ENCODE measurements at regions not wholly inside any gene's neighbourhood (a gene's known extent, or its start where the extent isn't known, plus 50 kb on each side); places are given as distances from the start of the nearest gene placed in this dataset.

GRCh38 chr13:108156749-108157148 lies 58.6 kb downstream of the LIG4 start:
- peaks cover 5% of the 10 kb centered on the region in 2 donors for H3K9me3 ChIP-seq (ENCODE audit: control insufficient read depth in 1 of 2, low read length in 2 of 2)
- H3K36me3 ChIP-seq (ENCODE audit: control insufficient read depth in 1 of 2, insufficient read depth in 2 of 2, low read length in 2 of 2), result no peaks in the 10 kb centered on the region
- H3K27ac ChIP-seq (ENCODE audit: low read length), result no peak overlapping the region
- no peaks in the 10 kb centered on the region for H3K27me3 ChIP-seq (ENCODE audit: low read depth, low read length)
- no peaks in the 10 kb centered on the region for H3K4me1 ChIP-seq (ENCODE audit: control insufficient read depth in 1 of 2, insufficient read depth in 2 of 2, low read length in 2 of 2)
- H3K4me3 ChIP-seq (ENCODE audit: low read depth in 1 of 2, low read length in 2 of 2), result no peak overlapping the region

DNA sequence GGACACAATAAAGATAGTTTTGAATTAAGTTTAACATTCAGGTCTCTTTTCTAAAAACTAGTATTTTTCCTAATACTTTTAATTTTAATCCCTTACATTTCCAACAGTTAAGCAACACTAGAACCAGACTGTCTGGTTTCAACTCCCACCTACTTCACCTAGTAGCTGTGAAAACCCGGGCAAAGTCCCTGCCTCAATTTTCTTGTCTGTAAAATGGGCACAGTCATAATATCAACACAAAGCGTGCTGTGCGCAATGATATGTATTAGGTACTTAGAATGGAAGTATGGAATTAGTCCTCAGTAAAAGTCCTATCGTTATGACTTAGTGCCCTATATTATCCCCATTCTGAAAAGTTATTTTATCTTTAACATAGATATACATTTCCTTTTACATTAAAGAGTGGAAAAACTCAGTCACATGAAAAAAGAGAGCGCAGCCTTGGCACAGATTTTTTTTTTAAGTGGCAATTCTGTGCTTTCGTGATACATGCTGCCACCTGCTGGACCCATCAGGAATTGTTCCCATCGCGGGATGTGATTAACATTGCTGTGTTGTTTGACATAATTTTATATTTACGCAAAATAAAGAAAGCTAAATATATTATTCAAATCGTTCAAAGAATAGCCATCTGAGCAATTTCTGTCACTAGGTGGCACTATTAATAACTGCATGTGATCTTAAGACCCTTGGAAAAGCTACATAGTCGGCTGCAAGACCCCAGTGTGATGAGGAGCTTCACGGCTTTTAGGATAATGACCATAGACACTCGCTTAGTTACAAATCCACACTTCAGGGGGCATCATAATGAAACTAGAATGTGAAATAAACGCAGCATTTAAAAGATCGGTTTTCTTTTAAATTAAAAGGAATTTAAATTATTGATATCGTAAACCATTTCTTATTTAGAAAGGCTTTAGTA lies 59.9 kb downstream of the LIG4 start:
- no peaks in the 10 kb centered on the region for H3K36me3 ChIP-seq (ENCODE audit: control insufficient read depth in 1 of 2, insufficient read depth in 2 of 2, low read length in 2 of 2)
- no peak overlapping the region for H3K27ac ChIP-seq (ENCODE audit: low read length)
- no peak overlapping the region for H3K4me3 ChIP-seq (ENCODE audit: low read depth in 1 of 2, low read length in 2 of 2)
- H3K4me1 ChIP-seq (ENCODE audit: control insufficient read depth in 1 of 2, insufficient read depth in 2 of 2, low read length in 2 of 2), result no peaks in the 10 kb centered on the region
- H3K9me3 ChIP-seq (ENCODE audit: control insufficient read depth in 1 of 2, low read length in 2 of 2), result peaks cover 5% of the 10 kb centered on the region in 2 donors
- no peaks in the 10 kb centered on the region for H3K27me3 ChIP-seq (ENCODE audit: low read depth, low read length)

- Histone ChIP-seq H3K4me1 (ENCODE audit: control insufficient read depth in 1 of 2, insufficient read depth in 2 of 2, low read length in 2 of 2) (no peaks in the 10 kb centered on the region), H3K4me3 (ENCODE audit: low read depth in 1 of 2, low read length in 2 of 2) (no peak overlapping the region), H3K27me3 (ENCODE audit: low read depth, low read length) (no peaks in the 10 kb centered on the region), H3K27ac (ENCODE audit: low read length) (peak overlapping the region; percentile 67), H3K36me3 (ENCODE audit: control insufficient read depth in 1 of 2, insufficient read depth in 2 of 2, low read length in 2 of 2) (no peaks in the 10 kb centered on the region), H3K9me3 (ENCODE audit: control insufficient read depth in 1 of 2, low read length in 2 of 2) (peaks cover 5% of the 10 kb centered on the region in 2 donors)
These were observed 60.9 kb downstream of the LIG4 start for GRCh38 chr13:108154421-108154858.

DNA sequence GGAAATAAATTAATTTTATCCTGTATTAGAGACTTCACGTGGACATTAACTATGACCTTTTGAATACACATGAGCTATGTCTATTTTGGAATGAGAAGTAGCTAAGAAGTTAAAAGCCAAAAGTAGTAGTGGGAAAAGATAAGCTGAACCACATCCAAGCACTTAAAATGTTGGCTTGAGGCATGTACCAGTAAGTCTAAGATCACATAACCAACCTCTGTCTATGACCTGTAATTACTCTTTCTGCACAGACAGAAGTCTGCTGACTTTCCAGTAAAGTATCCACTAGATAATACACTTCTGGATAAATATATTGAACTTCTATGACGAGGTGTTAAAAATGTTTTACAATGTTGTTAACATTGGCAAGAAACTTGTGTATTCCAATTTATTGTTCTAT lies 68.7 kb downstream of the LIG4 start:
- Histone ChIP-seq H3K4me3 (ENCODE audit: low read depth in 1 of 2, low read length in 2 of 2) (no peak overlapping the region), H3K27ac (ENCODE audit: low read length) (no peak overlapping the region), H3K4me1 (ENCODE audit: control insufficient read depth in 1 of 2, insufficient read depth in 2 of 2, low read length in 2 of 2) (no peaks in the 10 kb centered on the region), H3K27me3 (ENCODE audit: low read depth, low read length) (no peaks in the 10 kb centered on the region), H3K9me3 (ENCODE audit: control insufficient read depth in 1 of 2, low read length in 2 of 2) (no peaks in the 10 kb centered on the region), H3K36me3 (ENCODE audit: control insufficient read depth in 1 of 2, insufficient read depth in 2 of 2, low read length in 2 of 2) (no peaks in the 10 kb centered on the region)

- H3K4me3 ChIP-seq (ENCODE audit: low read depth in 1 of 2, low read length in 2 of 2), result no peak overlapping the region
- H3K4me1 ChIP-seq (ENCODE audit: control insufficient read depth in 1 of 2, insufficient read depth in 2 of 2, low read length in 2 of 2), result no peaks in the 10 kb centered on the region
- no peak overlapping the region for H3K27ac ChIP-seq (ENCODE audit: low read length)
- H3K36me3 ChIP-seq (ENCODE audit: control insufficient read depth in 1 of 2, insufficient read depth in 2 of 2, low read length in 2 of 2), result no peaks in the 10 kb centered on the region
- no peaks in the 10 kb centered on the region for H3K9me3 ChIP-seq (ENCODE audit: control insufficient read depth in 1 of 2, low read length in 2 of 2)
- H3K27me3 ChIP-seq (ENCODE audit: low read depth, low read length), result no peaks in the 10 kb centered on the region
These were observed 72.5 kb downstream of the LIG4 start for GRCh38 chr13:108142702-108143436.

DNA sequence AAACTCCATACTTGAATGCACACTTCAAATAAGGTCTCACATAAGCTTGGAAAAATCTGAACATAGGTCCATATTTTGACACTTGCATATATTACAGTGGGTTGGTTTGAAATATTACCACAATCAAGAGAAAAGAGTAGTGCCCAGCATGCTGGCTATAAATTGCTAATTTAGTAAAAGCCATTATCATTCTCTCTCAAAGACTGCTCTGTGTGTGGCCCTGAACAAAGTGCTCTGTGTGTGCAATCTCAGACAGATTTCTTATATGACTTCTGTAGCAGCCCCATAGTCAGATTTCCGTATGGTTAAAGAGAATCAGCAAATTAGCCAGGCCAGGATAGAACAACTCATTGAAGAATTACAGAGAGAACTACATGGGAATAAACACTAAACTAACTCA lies 78.2 kb downstream of the LIG4 start:
- H3K4me1 ChIP-seq (ENCODE audit: control insufficient read depth in 1 of 2, insufficient read depth in 2 of 2, low read length in 2 of 2), result no peaks in the 10 kb centered on the region
- no peak overlapping the region for H3K27ac ChIP-seq (ENCODE audit: low read length)
- no peaks in the 10 kb centered on the region for H3K9me3 ChIP-seq (ENCODE audit: control insufficient read depth in 1 of 2, low read length in 2 of 2)
- no peaks in the 10 kb centered on the region for H3K36me3 ChIP-seq (ENCODE audit: control insufficient read depth in 1 of 2, insufficient read depth in 2 of 2, low read length in 2 of 2)
- H3K27me3 ChIP-seq (ENCODE audit: low read depth, low read length), result no peaks in the 10 kb centered on the region
- H3K4me3 ChIP-seq (ENCODE audit: low read depth in 1 of 2, low read length in 2 of 2), result no peak overlapping the region

DNA sequence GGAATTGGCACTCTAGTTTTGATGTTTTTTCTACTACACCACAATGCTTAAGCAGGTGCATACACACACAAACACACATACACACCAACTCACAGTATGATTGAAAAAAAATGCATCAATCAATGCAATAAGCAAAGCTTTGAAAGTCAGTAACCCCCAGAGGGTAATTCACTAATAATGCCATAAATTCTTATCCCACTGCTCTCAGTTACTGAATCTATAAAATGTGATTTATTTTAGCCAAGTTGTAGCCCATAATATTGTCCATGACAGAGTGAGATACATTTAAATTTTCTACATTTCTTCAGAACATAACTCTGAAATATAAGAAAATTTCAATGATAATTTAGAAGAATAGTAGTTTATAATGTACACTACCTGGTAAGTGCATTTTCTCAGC lies 87.9 kb downstream of the LIG4 start:
- Histone ChIP-seq H3K4me1 (ENCODE audit: control insufficient read depth in 1 of 2, insufficient read depth in 2 of 2, low read length in 2 of 2) (no peaks in the 10 kb centered on the region), H3K4me3 (ENCODE audit: low read depth in 1 of 2, low read length in 2 of 2) (no peak overlapping the region), H3K27me3 (ENCODE audit: low read depth, low read length) (no peaks in the 10 kb centered on the region), H3K36me3 (ENCODE audit: control insufficient read depth in 1 of 2, insufficient read depth in 2 of 2, low read length in 2 of 2) (no peaks in the 10 kb centered on the region), H3K9me3 (ENCODE audit: control insufficient read depth in 1 of 2, low read length in 2 of 2) (no peaks in the 10 kb centered on the region), H3K27ac (ENCODE audit: low read length) (no peak overlapping the region)

GRCh38 chr13:108126056-108126455 lies 89.3 kb downstream of the LIG4 start:
- Histone ChIP-seq H3K27me3 (ENCODE audit: low read depth, low read length) (no peaks in the 10 kb centered on the region), H3K4me3 (ENCODE audit: low read depth in 1 of 2, low read length in 2 of 2) (no peak overlapping the region), H3K27ac (ENCODE audit: low read length) (no peak overlapping the region), H3K36me3 (ENCODE audit: control insufficient read depth in 1 of 2, insufficient read depth in 2 of 2, low read length in 2 of 2) (no peaks in the 10 kb centered on the region), H3K9me3 (ENCODE audit: control insufficient read depth in 1 of 2, low read length in 2 of 2) (no peaks in the 10 kb centered on the region), H3K4me1 (ENCODE audit: control insufficient read depth in 1 of 2, insufficient read depth in 2 of 2, low read length in 2 of 2) (no peaks in the 10 kb centered on the region)

DNA sequence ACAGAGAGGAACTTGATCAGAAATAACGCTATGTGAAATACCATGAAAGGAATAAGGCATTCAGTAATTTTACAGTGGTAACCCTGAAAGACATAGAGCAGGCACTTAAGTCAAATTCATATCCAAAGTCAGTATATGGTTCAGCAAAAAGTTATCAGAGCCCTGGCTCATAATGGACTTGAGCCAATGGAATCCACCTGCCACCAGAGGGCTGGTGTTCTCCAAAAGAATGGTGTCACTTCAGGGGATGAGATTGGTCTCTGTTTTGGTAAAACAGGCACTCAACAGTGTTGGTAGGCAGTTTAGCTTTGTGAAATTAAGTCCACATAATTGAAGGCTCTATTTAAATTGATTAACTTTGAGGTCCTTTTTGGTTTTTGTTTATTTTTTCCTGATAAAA lies 93.9 kb downstream of the LIG4 start:
- Histone ChIP-seq H3K27ac (ENCODE audit: low read length) (no peak overlapping the region), H3K4me1 (ENCODE audit: control insufficient read depth in 1 of 2, insufficient read depth in 2 of 2, low read length in 2 of 2) (no peaks in the 10 kb centered on the region), H3K4me3 (ENCODE audit: low read depth in 1 of 2, low read length in 2 of 2) (no peak overlapping the region), H3K36me3 (ENCODE audit: control insufficient read depth in 1 of 2, insufficient read depth in 2 of 2, low read length in 2 of 2) (no peaks in the 10 kb centered on the region), H3K9me3 (ENCODE audit: control insufficient read depth in 1 of 2, low read length in 2 of 2) (no peaks in the 10 kb centered on the region), H3K27me3 (ENCODE audit: low read depth, low read length) (no peaks in the 10 kb centered on the region)

DNA sequence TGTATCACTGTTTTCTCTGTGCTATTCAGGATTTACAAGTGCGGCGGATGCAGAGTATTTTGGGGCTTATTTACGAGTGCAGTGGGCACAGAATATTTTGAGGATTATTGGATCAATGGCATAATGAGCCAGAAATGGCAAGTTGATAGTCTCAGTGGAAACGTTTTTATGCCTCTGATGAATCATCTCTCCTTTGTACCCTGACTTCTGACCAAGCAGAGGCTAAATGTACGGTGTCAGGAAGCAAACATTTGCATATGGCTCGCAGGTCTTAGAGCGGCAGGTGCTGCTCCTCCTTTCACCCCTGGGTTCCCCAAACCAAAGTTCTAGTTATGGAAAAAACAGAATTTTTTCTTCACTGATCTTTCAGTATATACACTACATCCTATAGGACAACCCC lies 94.5 kb downstream of the LIG4 start:
- H3K9me3 ChIP-seq (ENCODE audit: control insufficient read depth in 1 of 2, low read length in 2 of 2), result no peaks in the 10 kb centered on the region
- no peaks in the 10 kb centered on the region for H3K27me3 ChIP-seq (ENCODE audit: low read depth, low read length)
- no peaks in the 10 kb centered on the region for H3K36me3 ChIP-seq (ENCODE audit: control insufficient read depth in 1 of 2, insufficient read depth in 2 of 2, low read length in 2 of 2)
- no peaks in the 10 kb centered on the region for H3K4me1 ChIP-seq (ENCODE audit: control insufficient read depth in 1 of 2, insufficient read depth in 2 of 2, low read length in 2 of 2)
- no peak overlapping the region for H3K4me3 ChIP-seq (ENCODE audit: low read depth in 1 of 2, low read length in 2 of 2)
- no peak overlapping the region for H3K27ac ChIP-seq (ENCODE audit: low read length)

DNA sequence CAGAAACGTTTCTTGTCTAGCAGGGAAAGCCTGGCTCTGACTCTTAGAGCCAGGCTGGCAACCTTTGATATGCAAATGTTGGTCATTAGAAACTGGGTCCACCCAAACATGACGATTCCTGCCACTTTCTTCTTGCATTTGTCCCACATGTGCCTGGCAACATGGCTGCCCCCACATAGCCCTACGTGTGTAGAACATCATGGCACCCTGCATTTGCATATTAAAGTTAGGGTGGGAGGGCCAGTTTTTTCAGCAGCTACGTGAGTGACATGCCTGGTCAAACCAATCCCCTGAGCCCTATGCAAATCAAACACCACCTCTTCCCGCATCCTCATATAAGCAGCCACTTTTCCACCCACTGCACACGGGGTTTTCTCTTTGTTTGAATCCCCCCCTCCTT lies 95.0 kb downstream of the LIG4 start:
- Histone ChIP-seq H3K27ac (ENCODE audit: low read length) (no peak overlapping the region), H3K4me3 (ENCODE audit: low read depth in 1 of 2, low read length in 2 of 2) (no peak overlapping the region), H3K9me3 (ENCODE audit: control insufficient read depth in 1 of 2, low read length in 2 of 2) (no peaks in the 10 kb centered on the region), H3K36me3 (ENCODE audit: control insufficient read depth in 1 of 2, insufficient read depth in 2 of 2, low read length in 2 of 2) (no peaks in the 10 kb centered on the region), H3K4me1 (ENCODE audit: control insufficient read depth in 1 of 2, insufficient read depth in 2 of 2, low read length in 2 of 2) (no peaks in the 10 kb centered on the region), H3K27me3 (ENCODE audit: low read depth, low read length) (no peaks in the 10 kb centered on the region)
